ENCODE measurements at regions not wholly inside any gene's neighbourhood (a gene's known extent, or its start where the extent isn't known, plus 50 kb on each side); places are given as distances from the start of the nearest gene placed in this dataset.

GRCh38 chr1:93810316-93810715, 68.7 kb downstream of the DNTTIP2 start:
- Histone ChIP-seq H3K27me3 (no peaks in the 10 kb centered on the region), H3K36me3 (no peaks in the 10 kb centered on the region), H3K9me3 (no peaks in the 10 kb centered on the region), H3K4me1 (no peaks in the 10 kb centered on the region), H3K27ac (no peak overlapping the region), H3K4me3 (no peak overlapping the region), H3K9ac (ENCODE audit: low read depth in 2 of 2, low read length in 2 of 2) (no peak overlapping the region)
- no peak for TF ChIP-seq CTCF (IDR thresholded peaks at IDR 0.05)
- no peak for DNase-seq
- intact Hi-C loops (cut with DNase I), result loop anchor here (5.0 kb wide), 1 partner anchor 373 kb away; no protein-coding TSS in a partner anchor

- no peak overlapping the region for H3K4me3 ChIP-seq
- DNase-seq, result no peak
- intact Hi-C loops (cut with DNase I), result no loop called here
- H3K27ac ChIP-seq, result no peak overlapping the region
- H3K36me3 ChIP-seq, result no peaks in the 10 kb centered on the region
- no peaks in the 10 kb centered on the region for H3K9me3 ChIP-seq
- no peaks in the 10 kb centered on the region for H3K27me3 ChIP-seq
- no peaks in the 10 kb centered on the region for H3K4me1 ChIP-seq
- TF ChIP-seq CTCF (IDR thresholded peaks at IDR 0.05), result no peak
- no peak overlapping the region for H3K9ac ChIP-seq (ENCODE audit: low read depth in 2 of 2, low read length in 2 of 2)
Observed at GRCh38 chr1:93808871-93809270, 70.1 kb downstream of the DNTTIP2 start.

- H3K27me3 ChIP-seq, result no peaks in the 10 kb centered on the region
- H3K4me3 ChIP-seq, result no peak overlapping the region
- H3K36me3 ChIP-seq, result no peaks in the 10 kb centered on the region
- no peaks in the 10 kb centered on the region for H3K4me1 ChIP-seq
- no peak overlapping the region for H3K27ac ChIP-seq
- intact Hi-C loops (cut with DNase I), result no loop called here
- H3K9me3 ChIP-seq, result no peaks in the 10 kb centered on the region
- no peak for TF ChIP-seq CTCF (IDR thresholded peaks at IDR 0.05)
- no peak for DNase-seq
- H3K9ac ChIP-seq (ENCODE audit: low read depth in 2 of 2, low read length in 2 of 2), result no peak overlapping the region
Observed at GRCh38 chr1:93807311-93807930, 71.6 kb downstream of the DNTTIP2 start.

GRCh38 chr1:93805027-93805610, 73.9 kb downstream of the DNTTIP2 start:
- no peak overlapping the region for H3K4me3 ChIP-seq
- H3K9me3 ChIP-seq, result no peaks in the 10 kb centered on the region
- no peak overlapping the region for H3K9ac ChIP-seq (ENCODE audit: low read depth in 2 of 2, low read length in 2 of 2)
- no peak for TF ChIP-seq CTCF (IDR thresholded peaks at IDR 0.05)
- no peak for DNase-seq
- no peaks in the 10 kb centered on the region for H3K27me3 ChIP-seq
- no peaks in the 10 kb centered on the region for H3K4me1 ChIP-seq
- H3K27ac ChIP-seq, result no peak overlapping the region
- no peaks in the 10 kb centered on the region for H3K36me3 ChIP-seq
- intact Hi-C loops (cut with DNase I), result no loop called here

GRCh38 chr1:93804412-93804811, 74.6 kb downstream of the DNTTIP2 start:
- no peak overlapping the region for H3K4me3 ChIP-seq
- intact Hi-C loops (cut with DNase I), result no loop called here
- no peaks in the 10 kb centered on the region for H3K9me3 ChIP-seq
- no peaks in the 10 kb centered on the region for H3K4me1 ChIP-seq
- H3K27me3 ChIP-seq, result no peaks in the 10 kb centered on the region
- DNase-seq, result no peak
- no peak overlapping the region for H3K27ac ChIP-seq
- no peak overlapping the region for H3K9ac ChIP-seq (ENCODE audit: low read depth in 2 of 2, low read length in 2 of 2)
- no peaks in the 10 kb centered on the region for H3K36me3 ChIP-seq
- no peak for TF ChIP-seq CTCF (IDR thresholded peaks at IDR 0.05)
